HepG2 (cell line): ENCODE measurements at regions not wholly inside any gene's neighbourhood (a gene's known extent, or its start where the extent isn't known, plus 50 kb on each side); places are given as distances from the start of the nearest gene placed in this dataset.

ENCODE experiments used
- ERF ChIP-seq: IDR thresholded peaks from 2 replicates; pipeline ENCODE4 v1.6.1; 2018; ENCODE audit warnings: missing biosample characterization, missing genetic modification reagents
- ZNF841 ChIP-seq: sonication (generic); formaldehyde crosslinking; IDR thresholded peaks from 2 replicates; pipeline ENCODE4 v1.8.1; 2023; ENCODE audit warnings: missing genetic modification reagents, borderline replicate concordance

DNA sequence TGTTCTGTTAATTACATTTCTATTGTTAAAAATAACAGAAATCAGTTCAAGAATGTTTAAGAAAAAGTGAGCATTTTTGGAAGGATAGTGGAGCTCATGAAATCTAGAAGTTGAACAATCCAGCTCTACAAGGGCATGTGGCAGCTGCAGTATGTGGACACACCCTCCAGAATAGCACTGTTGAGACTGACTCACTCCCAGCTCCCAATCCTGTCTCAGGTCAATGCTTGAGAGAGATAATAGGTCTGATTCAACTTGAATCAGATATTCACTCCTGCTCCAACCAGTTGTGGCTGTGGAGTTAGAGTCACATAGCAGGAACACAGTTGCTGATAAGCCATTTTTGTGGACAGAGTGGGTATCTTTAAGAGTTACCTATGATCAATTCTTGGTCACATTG lies 113.0 kb upstream of the NTF3 start:
- TF ChIP-seq ERF (CRISPR knock-in tag) (no peak), ZNF841 (no peak)
